ENCODE measurements at regions not wholly inside any gene's neighbourhood (a gene's known extent, or its start where the extent isn't known, plus 50 kb on each side); places are given as distances from the start of the nearest gene placed in this dataset.

GRCh38 chr10:30238836-30239235 is 110.2 kb downstream of the MTPAP start:
- no peak for TF ChIP-seq CHD4 (IDR thresholded peaks at IDR 0.05; ENCODE audit: borderline replicate concordance)
- TF ChIP-seq CTCF (IDR thresholded peaks at IDR 0.05), result no peak
- TF ChIP-seq RCOR1 (IDR thresholded peaks at IDR 0.05; ENCODE audit: low read depth, low read length), result no peak
- TF ChIP-seq RFX5 (IDR thresholded peaks at IDR 0.05), result no peak
- no peak for TF ChIP-seq EP300 (IDR thresholded peaks at IDR 0.05)
- no peak for TF ChIP-seq JUN (IDR thresholded peaks at IDR 0.05)
